ENCODE measurements at regions not wholly inside any gene's neighbourhood (a gene's known extent, or its start where the extent isn't known, plus 50 kb on each side); places are given as distances from the start of the nearest gene placed in this dataset.
A peak's percentile ranks its signal among the peaks of the same experiment; 100 is the strongest.

DNA sequence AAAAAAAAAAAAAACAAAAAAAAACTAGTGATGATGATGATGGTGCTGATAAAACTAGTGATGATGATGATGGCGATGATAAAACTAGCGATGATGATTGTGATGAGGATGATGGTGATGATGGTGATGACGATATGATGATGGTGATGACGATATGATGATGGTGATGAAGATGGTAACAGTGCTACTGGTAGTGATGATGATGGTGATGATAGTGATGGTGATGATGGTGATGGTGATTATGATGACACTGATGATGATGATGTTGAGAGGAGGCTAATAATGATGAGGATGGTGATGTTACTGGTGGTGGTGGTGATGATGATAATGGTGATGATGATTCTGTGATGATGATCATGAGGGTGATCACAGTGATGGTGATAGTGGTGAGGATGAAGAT lies 345.5 kb upstream of the CDH4 start:
- DNase-seq (no peak), ATAC-seq (no peak)
- Histone ChIP-seq H3K4me1 (no peaks in the 10 kb centered on the region), H3K4me3 (no peak overlapping the region), H3K27me3 (ENCODE audit: low read depth) (peaks cover 7% of the 10 kb centered on the region), H3K27ac (no peak overlapping the region), H3K36me3 (no peaks in the 10 kb centered on the region), H3K9me3 (no peaks in the 10 kb centered on the region)
- intact Hi-C loops (cut with DNase I), result no loop called here
- TF ChIP-seq, protein P1, sequence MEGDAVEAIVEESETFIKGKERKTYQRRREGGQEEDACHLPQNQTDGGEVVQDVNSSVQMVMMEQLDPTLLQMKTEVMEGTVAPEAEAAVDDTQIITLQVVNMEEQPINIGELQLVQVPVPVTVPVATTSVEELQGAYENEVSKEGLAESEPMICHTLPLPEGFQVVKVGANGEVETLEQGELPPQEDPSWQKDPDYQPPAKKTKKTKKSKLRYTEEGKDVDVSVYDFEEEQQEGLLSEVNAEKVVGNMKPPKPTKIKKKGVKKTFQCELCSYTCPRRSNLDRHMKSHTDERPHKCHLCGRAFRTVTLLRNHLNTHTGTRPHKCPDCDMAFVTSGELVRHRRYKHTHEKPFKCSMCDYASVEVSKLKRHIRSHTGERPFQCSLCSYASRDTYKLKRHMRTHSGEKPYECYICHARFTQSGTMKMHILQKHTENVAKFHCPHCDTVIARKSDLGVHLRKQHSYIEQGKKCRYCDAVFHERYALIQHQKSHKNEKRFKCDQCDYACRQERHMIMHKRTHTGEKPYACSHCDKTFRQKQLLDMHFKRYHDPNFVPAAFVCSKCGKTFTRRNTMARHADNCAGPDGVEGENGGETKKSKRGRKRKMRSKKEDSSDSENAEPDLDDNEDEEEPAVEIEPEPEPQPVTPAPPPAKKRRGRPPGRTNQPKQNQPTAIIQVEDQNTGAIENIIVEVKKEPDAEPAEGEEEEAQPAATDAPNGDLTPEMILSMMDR (IDR thresholded peaks at IDR 0.05), result no peak

DNA sequence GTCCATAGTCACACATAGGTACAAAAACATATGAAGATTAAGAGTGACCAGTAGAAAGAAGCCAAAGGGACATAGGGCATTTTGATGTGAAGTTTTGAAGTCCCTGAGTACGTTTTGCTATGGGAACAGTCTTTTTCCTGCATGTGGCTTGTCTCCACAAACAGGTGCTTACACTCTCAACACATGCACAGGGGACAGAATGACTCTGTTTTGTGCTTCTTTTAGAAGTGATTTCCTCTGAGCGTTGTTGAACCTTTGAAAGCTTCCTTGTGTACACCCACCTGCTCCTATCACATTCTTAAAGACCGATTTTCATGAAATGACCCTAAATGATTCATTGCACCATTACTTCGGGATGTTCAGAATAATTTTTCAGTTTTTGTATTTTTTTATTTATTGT lies 338.8 kb upstream of the CDH4 start:
- intact Hi-C loops (cut with DNase I), result no loop called here
- no peak overlapping the region for H3K4me3 ChIP-seq
- H3K9me3 ChIP-seq, result peaks cover 9% of the 10 kb centered on the region
- H3K36me3 ChIP-seq, result no peaks in the 10 kb centered on the region
- no peaks in the 10 kb centered on the region for H3K27me3 ChIP-seq (ENCODE audit: low read depth)
- no peak for ATAC-seq
- TF ChIP-seq, protein P1 (IDR thresholded peaks at IDR 0.05), result no peak
- H3K27ac ChIP-seq, result no peak overlapping the region
- no peak for DNase-seq
- no peaks in the 10 kb centered on the region for H3K4me1 ChIP-seq

DNA sequence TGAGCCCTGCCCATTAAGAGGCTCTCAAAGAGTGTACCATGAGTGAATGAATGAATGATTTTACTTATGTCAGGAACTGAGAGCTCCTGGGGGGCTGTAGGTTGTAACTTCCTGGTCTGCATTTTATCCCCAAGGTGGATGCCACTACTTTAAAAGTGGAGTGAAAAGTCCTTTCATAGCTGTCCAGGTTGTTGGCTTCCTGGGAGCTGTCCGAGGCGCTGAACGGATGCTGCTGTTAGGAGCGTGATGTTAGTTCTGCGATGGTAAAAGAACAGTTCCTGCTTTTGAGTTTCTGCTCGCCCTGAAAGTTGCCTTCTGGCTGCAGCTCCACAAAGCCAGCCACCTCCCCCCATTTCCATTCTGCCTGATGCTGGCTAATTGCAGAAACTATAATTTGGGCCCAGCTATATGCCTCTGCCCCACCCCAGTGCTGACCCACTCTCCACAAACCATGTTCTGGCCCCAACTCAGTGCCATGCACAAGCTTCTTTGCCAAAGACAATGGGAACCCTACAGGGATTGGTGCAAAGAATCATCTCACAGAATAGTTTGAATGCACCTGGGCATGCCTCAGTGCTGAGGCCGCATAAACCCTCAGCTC lies 330.9 kb upstream of the CDH4 start:
- Histone ChIP-seq H3K4me3 (no peak overlapping the region), H3K9me3 (peaks cover 9% of the 10 kb centered on the region), H3K4me1 (no peaks in the 10 kb centered on the region), H3K36me3 (no peaks in the 10 kb centered on the region), H3K27ac (no peak overlapping the region), H3K27me3 (ENCODE audit: low read depth) (peaks cover 7% of the 10 kb centered on the region)
- ATAC-seq (no peak), DNase-seq (peak; percentile 64)
- TF ChIP-seq, protein P1 (IDR thresholded peaks at IDR 0.05), result no peak
- intact Hi-C loops (cut with DNase I), result no loop called here

DNA sequence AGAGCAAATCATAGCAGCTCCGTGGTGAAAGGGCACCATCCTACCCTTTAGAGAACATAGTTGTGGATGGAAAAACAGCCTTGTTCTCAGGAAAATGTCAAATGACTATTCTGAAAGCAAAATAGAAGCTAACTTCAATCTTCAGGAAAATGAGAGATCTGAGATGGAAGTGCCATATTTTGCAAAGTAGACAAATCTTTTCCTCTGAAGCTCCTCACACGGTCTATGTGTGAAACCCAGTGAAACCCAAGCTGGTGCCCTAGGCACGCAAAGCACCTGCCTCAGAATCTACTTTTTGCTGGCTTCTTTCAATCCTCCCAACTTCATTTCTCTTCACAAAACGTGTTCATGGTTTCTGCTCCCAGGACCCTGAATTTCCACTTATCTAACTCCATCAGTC lies 325.2 kb upstream of the CDH4 start:
- intact Hi-C loops (cut with DNase I), result no loop called here

DNA sequence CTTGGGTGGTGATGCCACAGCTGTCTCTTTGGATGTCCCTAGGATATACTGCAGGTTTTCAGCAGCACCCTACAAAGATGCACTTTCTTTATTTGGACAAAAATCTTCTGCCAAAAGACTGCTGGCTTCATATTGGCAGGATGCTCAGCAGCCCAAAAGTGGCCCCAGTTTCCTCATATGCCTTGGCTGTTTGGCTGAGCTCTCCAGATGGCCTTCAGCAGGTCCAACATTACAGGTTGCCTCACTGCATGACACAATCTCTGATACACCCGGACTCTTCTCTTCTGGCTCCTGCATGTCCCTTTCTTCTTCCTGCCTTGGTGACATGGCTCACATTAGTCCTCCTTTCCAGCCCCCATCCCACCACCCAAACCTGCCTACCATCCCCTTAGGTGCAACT lies 323.7 kb upstream of the CDH4 start:
- no peak for ATAC-seq
- H3K27ac ChIP-seq, result no peak overlapping the region
- TF ChIP-seq, protein P1 (IDR thresholded peaks at IDR 0.05), result no peak
- H3K9me3 ChIP-seq, result no peaks in the 10 kb centered on the region
- DNase-seq, result no peak
- no peaks in the 10 kb centered on the region for H3K36me3 ChIP-seq
- no peaks in the 10 kb centered on the region for H3K4me1 ChIP-seq
- no peaks in the 10 kb centered on the region for H3K27me3 ChIP-seq (ENCODE audit: low read depth)
- no peak overlapping the region for H3K4me3 ChIP-seq
- intact Hi-C loops (cut with DNase I), result no loop called here

More for the DNA sequence above, 325.2 kb upstream of the CDH4 start:
- Histone ChIP-seq H3K9me3 (no peaks in the 10 kb centered on the region), H3K4me3 (no peak overlapping the region), H3K4me1 (no peaks in the 10 kb centered on the region), H3K36me3 (no peaks in the 10 kb centered on the region), H3K27me3 (ENCODE audit: low read depth) (no peaks in the 10 kb centered on the region), H3K27ac (no peak overlapping the region)
- no peak for DNase-seq
- TF ChIP-seq, protein P1 (IDR thresholded peaks at IDR 0.05), result no peak
- ATAC-seq, result no peak
